ENCODE measurements at regions not wholly inside any gene's neighbourhood (a gene's known extent, or its start where the extent isn't known, plus 50 kb on each side); places are given as distances from the start of the nearest gene placed in this dataset.

DNA sequence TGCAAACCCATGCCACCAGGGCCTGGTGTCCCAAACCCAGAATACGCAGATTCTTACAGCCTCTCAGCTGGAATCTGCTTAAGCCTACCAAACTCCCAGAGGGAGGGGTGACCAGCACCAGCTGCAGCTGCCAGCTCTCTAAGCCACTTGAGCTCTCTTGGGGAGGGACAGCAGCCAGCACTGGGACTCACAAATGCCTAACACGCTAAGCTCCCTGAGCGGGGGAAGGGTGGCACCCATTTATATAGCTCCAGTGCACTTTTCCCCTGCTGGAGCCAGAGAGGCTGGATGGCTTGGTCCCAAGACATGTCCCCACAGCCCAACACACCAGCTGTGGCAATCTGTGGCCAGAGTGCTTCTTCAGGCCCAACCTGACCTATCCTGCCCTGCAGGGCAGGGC, 326.8 kb upstream of the NRG3 start:
- TF ChIP-seq CTCF (IDR thresholded peaks at IDR 0.05) (no peak), POLR2AphosphoS5 (IDR thresholded peaks at IDR 0.05; ENCODE audit: low read depth, low read length) (no peak), SIN3A (IDR thresholded peaks at IDR 0.05; ENCODE audit: borderline replicate concordance, insufficient read depth, low read depth, low read length) (no peak)
- TF ChIP-seq, protein P1, sequence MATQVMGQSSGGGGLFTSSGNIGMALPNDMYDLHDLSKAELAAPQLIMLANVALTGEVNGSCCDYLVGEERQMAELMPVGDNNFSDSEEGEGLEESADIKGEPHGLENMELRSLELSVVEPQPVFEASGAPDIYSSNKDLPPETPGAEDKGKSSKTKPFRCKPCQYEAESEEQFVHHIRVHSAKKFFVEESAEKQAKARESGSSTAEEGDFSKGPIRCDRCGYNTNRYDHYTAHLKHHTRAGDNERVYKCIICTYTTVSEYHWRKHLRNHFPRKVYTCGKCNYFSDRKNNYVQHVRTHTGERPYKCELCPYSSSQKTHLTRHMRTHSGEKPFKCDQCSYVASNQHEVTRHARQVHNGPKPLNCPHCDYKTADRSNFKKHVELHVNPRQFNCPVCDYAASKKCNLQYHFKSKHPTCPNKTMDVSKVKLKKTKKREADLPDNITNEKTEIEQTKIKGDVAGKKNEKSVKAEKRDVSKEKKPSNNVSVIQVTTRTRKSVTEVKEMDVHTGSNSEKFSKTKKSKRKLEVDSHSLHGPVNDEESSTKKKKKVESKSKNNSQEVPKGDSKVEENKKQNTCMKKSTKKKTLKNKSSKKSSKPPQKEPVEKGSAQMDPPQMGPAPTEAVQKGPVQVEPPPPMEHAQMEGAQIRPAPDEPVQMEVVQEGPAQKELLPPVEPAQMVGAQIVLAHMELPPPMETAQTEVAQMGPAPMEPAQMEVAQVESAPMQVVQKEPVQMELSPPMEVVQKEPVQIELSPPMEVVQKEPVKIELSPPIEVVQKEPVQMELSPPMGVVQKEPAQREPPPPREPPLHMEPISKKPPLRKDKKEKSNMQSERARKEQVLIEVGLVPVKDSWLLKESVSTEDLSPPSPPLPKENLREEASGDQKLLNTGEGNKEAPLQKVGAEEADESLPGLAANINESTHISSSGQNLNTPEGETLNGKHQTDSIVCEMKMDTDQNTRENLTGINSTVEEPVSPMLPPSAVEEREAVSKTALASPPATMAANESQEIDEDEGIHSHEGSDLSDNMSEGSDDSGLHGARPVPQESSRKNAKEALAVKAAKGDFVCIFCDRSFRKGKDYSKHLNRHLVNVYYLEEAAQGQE (IDR thresholded peaks at IDR 0.05; ENCODE audit: insufficient read depth in 1 of 2, low read depth in 2 of 2, low read length in 1 of 2) = no peak

All from Panc1 (cell line).